Activated CD4-positive, alpha-beta T cell treated with anti-CD3 and anti-CD28 coated beads for 4 hours (primary cell): ENCODE measurements at regions not wholly inside any gene's neighbourhood (a gene's known extent, or its start where the extent isn't known, plus 50 kb on each side); places are given as distances from the start of the nearest gene placed in this dataset.

Experiments used
- DNase-seq, 2 donors: peaks; one replicate each; pipeline ENCODE4 v3.0.0-alpha.2; 2020

GRCh38 chr1:29870621-29871020 lies 634.3 kb downstream of the PTPRU start:
- no peak for DNase-seq

- no peak for DNase-seq
Observed at GRCh38 chr1:29869802-29870201, 633.5 kb downstream of the PTPRU start.

GRCh38 chr1:29868944-29869343 lies 632.6 kb downstream of the PTPRU start:
- DNase-seq: no peak

GRCh38 chr1:29868096-29868495 lies 631.8 kb downstream of the PTPRU start:
- no peak for DNase-seq

GRCh38 chr1:29865051-29865450 lies 628.7 kb downstream of the PTPRU start:
- DNase-seq: no peak

GRCh38 chr1:29864431-29865022 lies 628.2 kb downstream of the PTPRU start:
- no peak for DNase-seq

GRCh38 chr1:29861922-29862321 lies 625.6 kb downstream of the PTPRU start:
- no peak for DNase-seq

- DNase-seq: no peak
Observed at GRCh38 chr1:29861446-29861845, 625.1 kb downstream of the PTPRU start.

- DNase-seq: no peak
Observed at GRCh38 chr1:29860681-29861080, 624.4 kb downstream of the PTPRU start.

GRCh38 chr1:29860056-29860455 lies 623.7 kb downstream of the PTPRU start:
- DNase-seq: no peak

GRCh38 chr1:29859126-29859525 lies 622.8 kb downstream of the PTPRU start:
- no peak for DNase-seq

- DNase-seq: no peak
Observed at GRCh38 chr1:29858646-29859045, 622.3 kb downstream of the PTPRU start.

GRCh38 chr1:29856340-29857114 lies 620.2 kb downstream of the PTPRU start:
- no peak for DNase-seq

- DNase-seq: no peak
Observed at GRCh38 chr1:29855561-29856160, 619.3 kb downstream of the PTPRU start.

GRCh38 chr1:29854700-29855276 lies 618.5 kb downstream of the PTPRU start:
- no peak for DNase-seq

GRCh38 chr1:29853716-29854330 lies 617.5 kb downstream of the PTPRU start:
- no peak for DNase-seq

GRCh38 chr1:29852248-29852647 lies 615.9 kb downstream of the PTPRU start:
- no peak for DNase-seq

GRCh38 chr1:29851691-29852090 lies 615.4 kb downstream of the PTPRU start:
- no peak for DNase-seq

GRCh38 chr1:29849991-29850757 lies 613.9 kb downstream of the PTPRU start:
- no peak for DNase-seq

GRCh38 chr1:29849038-29849750 lies 612.9 kb downstream of the PTPRU start:
- DNase-seq: peak; percentile 12 to 21

GRCh38 chr1:29845910-29846309 lies 609.6 kb downstream of the PTPRU start:
- no peak for DNase-seq

- DNase-seq: no peak
Observed at GRCh38 chr1:29842130-29842529, 605.8 kb downstream of the PTPRU start.
